Lung (tissue), 11 donors: ENCODE measurements at regions not wholly inside any gene's neighbourhood (a gene's known extent, or its start where the extent isn't known, plus 50 kb on each side); places are given as distances from the start of the nearest gene placed in this dataset.

Source experiments
- ATAC-seq: fragments of 200-7000 bp; cut with Tn5 transposase; one replicate; pipeline ENCODE4 v1.9.1; 2020; ENCODE audit warnings: moderate number of reproducible peaks; ENCODE audit not compliant: insufficient read depth, low FRiP score
- DNase-seq, 3 donors: peaks; one replicate each; pipeline ENCODE4 v3.0.0-alpha.2; 2013 to 2017
- H3K27ac ChIP-seq, 2 donors: one replicate each; pipeline ENCODE4 v1.5.1; 2013; ENCODE audit warnings: mild to moderate bottlenecking in 2 of 2, moderate library complexity in 2 of 2, control low read depth in 1 of 2, inconsistent platforms in 1 of 2, low read depth in 1 of 2, low read length in 1 of 2
- H3K27me3 ChIP-seq, 3 donors: one replicate each; pipeline ENCODE4 v1.5.1; 2013; ENCODE audit warnings: low read length in 2 of 3; ENCODE audit not compliant: control insufficient read depth in 3 of 3, insufficient read depth in 3 of 3
- H3K36me3 ChIP-seq, 4 donors: one replicate each; pipeline ENCODE4 v1.5.1; 2013; ENCODE audit warnings: low read length in 4 of 4, mild to moderate bottlenecking in 1 of 4, moderate library complexity in 1 of 4; ENCODE audit not compliant: control insufficient read depth in 4 of 4, insufficient read depth in 4 of 4
- H3K4me1 ChIP-seq, 5 donors: one replicate each; pipeline ENCODE4 v1.5.1; 2013; ENCODE audit warnings: low read length in 5 of 5, mild to moderate bottlenecking in 2 of 5, moderate library complexity in 1 of 5; ENCODE audit not compliant: control insufficient read depth in 5 of 5, insufficient read depth in 5 of 5
- H3K4me3 ChIP-seq: one replicate; pipeline ENCODE4 v1.5.1; 2013; ENCODE audit warnings: mild to moderate bottlenecking, control low read depth, moderate library complexity
- H3K9ac ChIP-seq, 2 donors: one replicate each; pipeline ENCODE4 v1.5.1; 2013; ENCODE audit warnings: low read length in 2 of 2, control low read depth in 1 of 2; ENCODE audit not compliant: insufficient read depth in 1 of 2
- H3K9me3 ChIP-seq, 4 donors: one replicate each; pipeline ENCODE4 v1.5.1; 2013; ENCODE audit warnings: low read length in 3 of 4, mild to moderate bottlenecking in 1 of 4, moderate library complexity in 1 of 4; ENCODE audit not compliant: control insufficient read depth in 4 of 4, insufficient read depth in 3 of 4
- WGBS, 2 donors: extraction: QIAGEN DNeasy Blood & Tissue Kit; methylation state at CpG; one replicate each; pipeline ENCODE4 v1.1.7; 2013; 5-methylcytosine and 5-hydroxymethylcytosine counted together
- TF ChIP-seq, protein P1 (sequence below): IDR thresholded peaks from 2 replicates; pipeline ENCODE4 v1.5.1; 2012; ENCODE audit warnings: mild to moderate bottlenecking; ENCODE audit errors: control extremely low read depth, extremely low read depth
- donor health status: control.
- donor health status: control.
- donor health status: Bipolar disorder and iron deficiency.
- donor health status: healthy.
- donor health status: DM: yes; HTN: yes; CAD: no.

DNA sequence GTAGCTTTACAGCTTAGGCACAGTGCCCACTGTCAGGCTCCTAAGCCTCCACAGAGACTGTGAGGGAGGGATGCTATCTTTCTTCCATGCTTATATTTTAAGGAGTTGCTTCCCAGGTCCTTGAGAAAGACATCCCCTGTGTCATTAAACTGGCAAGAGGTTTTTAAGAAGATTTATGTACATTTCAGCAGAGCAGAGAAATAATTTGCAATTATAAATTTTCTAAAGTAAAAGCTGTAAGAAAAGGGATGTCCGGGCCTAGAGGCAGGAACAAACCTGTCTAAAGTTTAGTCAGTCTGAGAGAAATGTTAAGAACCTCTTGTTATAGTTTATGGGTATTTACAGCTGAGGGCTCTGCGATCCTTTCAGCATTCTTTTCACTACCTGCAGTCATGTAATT lies 716.1 kb downstream of the SLC16A7 start:
- ATAC-seq = no peak
- H3K9ac ChIP-seq = no peak overlapping the region
- H3K27ac ChIP-seq = no peak overlapping the region
- no peak overlapping the region for H3K4me3 ChIP-seq
- no peaks in the 10 kb centered on the region for H3K27me3 ChIP-seq
- no peaks in the 10 kb centered on the region for H3K4me1 ChIP-seq
- DNase-seq = no peak
- no peaks in the 10 kb centered on the region for H3K36me3 ChIP-seq
- 70 to 71% methylated on average over 2 of the region's 2 CpGs for WGBS, 2 donors
- TF ChIP-seq, protein P1, sequence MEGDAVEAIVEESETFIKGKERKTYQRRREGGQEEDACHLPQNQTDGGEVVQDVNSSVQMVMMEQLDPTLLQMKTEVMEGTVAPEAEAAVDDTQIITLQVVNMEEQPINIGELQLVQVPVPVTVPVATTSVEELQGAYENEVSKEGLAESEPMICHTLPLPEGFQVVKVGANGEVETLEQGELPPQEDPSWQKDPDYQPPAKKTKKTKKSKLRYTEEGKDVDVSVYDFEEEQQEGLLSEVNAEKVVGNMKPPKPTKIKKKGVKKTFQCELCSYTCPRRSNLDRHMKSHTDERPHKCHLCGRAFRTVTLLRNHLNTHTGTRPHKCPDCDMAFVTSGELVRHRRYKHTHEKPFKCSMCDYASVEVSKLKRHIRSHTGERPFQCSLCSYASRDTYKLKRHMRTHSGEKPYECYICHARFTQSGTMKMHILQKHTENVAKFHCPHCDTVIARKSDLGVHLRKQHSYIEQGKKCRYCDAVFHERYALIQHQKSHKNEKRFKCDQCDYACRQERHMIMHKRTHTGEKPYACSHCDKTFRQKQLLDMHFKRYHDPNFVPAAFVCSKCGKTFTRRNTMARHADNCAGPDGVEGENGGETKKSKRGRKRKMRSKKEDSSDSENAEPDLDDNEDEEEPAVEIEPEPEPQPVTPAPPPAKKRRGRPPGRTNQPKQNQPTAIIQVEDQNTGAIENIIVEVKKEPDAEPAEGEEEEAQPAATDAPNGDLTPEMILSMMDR = no peak
- H3K9me3 ChIP-seq = no peaks in the 10 kb centered on the region

DNA sequence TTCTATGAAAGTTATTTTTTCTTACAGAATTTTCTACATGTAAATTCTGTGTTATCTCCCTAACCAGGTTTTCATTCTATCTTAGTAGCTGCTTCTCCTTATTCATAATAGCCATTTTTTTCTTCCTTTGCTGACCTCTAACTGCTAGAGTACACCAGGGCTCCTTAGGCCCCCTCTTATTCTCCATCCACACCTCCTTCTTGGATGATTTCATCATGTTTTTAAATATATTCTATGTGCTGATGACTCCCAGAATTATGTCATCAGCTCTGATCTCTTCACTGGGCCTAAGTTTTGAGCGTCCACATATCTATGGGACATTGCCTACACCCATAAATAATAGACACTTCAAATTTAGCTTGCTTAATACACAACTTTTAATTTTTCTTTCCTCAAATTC lies 721.5 kb downstream of the SLC16A7 start:
- no peak for ATAC-seq
- Histone ChIP-seq H3K4me3 (no peak overlapping the region), H3K4me1 (no peaks in the 10 kb centered on the region), H3K9ac (no peak overlapping the region), H3K9me3 (no peaks in the 10 kb centered on the region), H3K27ac (no peak overlapping the region), H3K27me3 (no peaks in the 10 kb centered on the region), H3K36me3 (no peaks in the 10 kb centered on the region)
- 75 to 94% methylated on average over 1 of the region's 1 CpG for WGBS, 2 donors
- no peak for DNase-seq
- TF ChIP-seq, protein P1 = no peak

DNA sequence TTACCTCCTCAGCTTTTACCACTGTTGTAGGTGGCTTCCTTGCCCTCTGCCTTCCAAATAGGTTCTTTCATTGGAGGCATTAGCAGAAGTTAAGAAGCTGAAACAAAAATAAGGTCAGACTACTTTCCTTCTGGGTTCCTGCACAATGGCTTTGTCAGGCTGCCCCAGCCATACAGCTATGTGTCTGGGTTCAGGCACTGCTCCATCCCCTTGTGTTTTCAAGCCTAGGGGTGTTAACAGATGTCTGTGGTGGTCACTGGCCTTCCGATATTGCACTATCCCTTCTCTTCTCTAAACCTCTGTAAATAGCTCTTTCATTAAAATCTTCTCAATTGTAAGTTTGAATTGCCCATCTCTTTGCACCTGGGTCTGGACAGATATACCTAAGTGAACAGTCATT lies 728.9 kb downstream of the SLC16A7 start:
- no peak overlapping the region for H3K9ac ChIP-seq
- H3K4me3 ChIP-seq = no peak overlapping the region
- H3K27me3 ChIP-seq = no peaks in the 10 kb centered on the region
- ATAC-seq = no peak
- 95 to 96% methylated on average over 1 of the region's 1 CpG for WGBS, 2 donors
- no peaks in the 10 kb centered on the region for H3K36me3 ChIP-seq
- TF ChIP-seq, protein P1 = no peak
- no peak for DNase-seq
- no peaks in the 10 kb centered on the region for H3K4me1 ChIP-seq
- H3K9me3 ChIP-seq = no peaks in the 10 kb centered on the region
- no peak overlapping the region for H3K27ac ChIP-seq

DNA sequence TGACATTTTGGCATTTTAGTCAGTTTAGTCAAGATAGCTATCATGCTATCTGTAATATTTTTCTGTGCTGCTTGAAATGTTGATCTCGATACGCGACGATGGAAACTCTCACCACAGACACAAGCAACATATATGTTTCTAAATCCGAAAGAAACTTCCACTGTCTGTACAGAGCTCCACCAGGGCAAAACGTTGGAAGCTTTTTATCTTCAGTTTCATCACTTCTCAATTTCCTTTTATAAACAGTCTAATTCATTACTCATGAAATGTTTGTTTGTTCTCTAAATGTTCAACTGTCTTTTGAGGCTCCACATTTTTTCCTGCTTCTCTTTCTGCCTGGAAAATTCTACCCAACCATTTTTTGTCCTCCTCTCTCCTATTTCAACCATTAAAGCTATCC lies 737.6 kb downstream of the SLC16A7 start:
- Histone ChIP-seq H3K9ac (no peak overlapping the region), H3K27ac (no peak overlapping the region), H3K4me3 (no peak overlapping the region), H3K27me3 (no peaks in the 10 kb centered on the region), H3K36me3 (no peaks in the 10 kb centered on the region), H3K4me1 (no peaks in the 10 kb centered on the region), H3K9me3 (no peaks in the 10 kb centered on the region)
- 69% methylated on average over 6 of the region's 6 CpGs for WGBS, 2 donors
- ATAC-seq (no peak), DNase-seq (no peak)
- TF ChIP-seq, protein P1 = no peak
